PC-3 (cell line): ENCODE measurements at regions not wholly inside any gene's neighbourhood (a gene's known extent, or its start where the extent isn't known, plus 50 kb on each side); places are given as distances from the start of the nearest gene placed in this dataset.
"Not testable (repeated sequence)": the region's sequence is repeated elsewhere in the genome, so short reads cannot be mapped to it uniquely, and the experiment has no call there.

Experiments used
- EZH2 ChIP-seq: fragments of 300-600 bp; sonication (generic); IDR thresholded peaks from one replicate; pipeline ENCODE4 v1.6.1; 2017; ENCODE audit warnings: antibody characterized with exemption, mild to moderate bottlenecking, low read length; ENCODE audit not compliant: unreplicated experiment
- EZH2phosphoT487 ChIP-seq: fragments of 300-600 bp; sonication (generic); IDR thresholded peaks from 2 replicates; pipeline ENCODE4 v1.6.1; 2018; ENCODE audit warnings: mild to moderate bottlenecking, antibody characterized with exemption, low read length, borderline replicate concordance
- TF ChIP-seq, protein P1 (sequence below): fragments of 300-600 bp; sonication (generic); conservative IDR thresholded peaks from 2 replicates; pipeline ENCODE4 v1.5.1; 2017; ENCODE audit warnings: antibody characterized with exemption, low read depth, mild to moderate bottlenecking, low read length

DNA sequence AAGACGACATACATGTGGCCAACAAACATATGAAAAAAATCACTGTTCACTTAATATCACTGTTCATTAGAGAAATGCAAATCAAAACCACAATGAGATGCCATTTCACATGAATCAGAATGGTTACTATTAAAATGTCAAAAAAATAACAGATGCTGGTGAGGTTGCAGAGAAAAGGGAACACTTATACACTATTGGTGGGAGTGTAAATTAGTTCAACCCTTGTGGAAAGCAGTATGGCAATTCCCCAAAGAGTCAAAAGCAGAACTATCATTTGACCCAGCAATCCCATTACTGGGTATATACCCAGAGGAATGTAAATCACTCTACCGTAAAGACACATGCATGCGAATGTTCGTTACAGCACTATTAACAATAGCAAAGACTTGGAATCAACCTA is 152.0 kb downstream of the TENT5A start:
- TF ChIP-seq, protein P1, sequence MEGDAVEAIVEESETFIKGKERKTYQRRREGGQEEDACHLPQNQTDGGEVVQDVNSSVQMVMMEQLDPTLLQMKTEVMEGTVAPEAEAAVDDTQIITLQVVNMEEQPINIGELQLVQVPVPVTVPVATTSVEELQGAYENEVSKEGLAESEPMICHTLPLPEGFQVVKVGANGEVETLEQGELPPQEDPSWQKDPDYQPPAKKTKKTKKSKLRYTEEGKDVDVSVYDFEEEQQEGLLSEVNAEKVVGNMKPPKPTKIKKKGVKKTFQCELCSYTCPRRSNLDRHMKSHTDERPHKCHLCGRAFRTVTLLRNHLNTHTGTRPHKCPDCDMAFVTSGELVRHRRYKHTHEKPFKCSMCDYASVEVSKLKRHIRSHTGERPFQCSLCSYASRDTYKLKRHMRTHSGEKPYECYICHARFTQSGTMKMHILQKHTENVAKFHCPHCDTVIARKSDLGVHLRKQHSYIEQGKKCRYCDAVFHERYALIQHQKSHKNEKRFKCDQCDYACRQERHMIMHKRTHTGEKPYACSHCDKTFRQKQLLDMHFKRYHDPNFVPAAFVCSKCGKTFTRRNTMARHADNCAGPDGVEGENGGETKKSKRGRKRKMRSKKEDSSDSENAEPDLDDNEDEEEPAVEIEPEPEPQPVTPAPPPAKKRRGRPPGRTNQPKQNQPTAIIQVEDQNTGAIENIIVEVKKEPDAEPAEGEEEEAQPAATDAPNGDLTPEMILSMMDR: not testable (repeated sequence)
- not testable (repeated sequence) for TF ChIP-seq EZH2phosphoT487, EZH2
